Stimulated activated CD4-positive, alpha-beta T cell treated with anti-CD3 and anti-CD28 coated beads, Interleukin-1b, Interleukin-23, amount 100 ng/mL, for 48 hours (primary cell): ENCODE measurements at regions not wholly inside any gene's neighbourhood (a gene's known extent, or its start where the extent isn't known, plus 50 kb on each side); places are given as distances from the start of the nearest gene placed in this dataset.

Experiments
- DNase-seq: peaks from one replicate; pipeline ENCODE4 v3.0.0-alpha.2; 2020

GRCh38 chr13:78845656-78846365, 186.9 kb upstream of the OBI1 start:
- no peak for DNase-seq

DNA sequence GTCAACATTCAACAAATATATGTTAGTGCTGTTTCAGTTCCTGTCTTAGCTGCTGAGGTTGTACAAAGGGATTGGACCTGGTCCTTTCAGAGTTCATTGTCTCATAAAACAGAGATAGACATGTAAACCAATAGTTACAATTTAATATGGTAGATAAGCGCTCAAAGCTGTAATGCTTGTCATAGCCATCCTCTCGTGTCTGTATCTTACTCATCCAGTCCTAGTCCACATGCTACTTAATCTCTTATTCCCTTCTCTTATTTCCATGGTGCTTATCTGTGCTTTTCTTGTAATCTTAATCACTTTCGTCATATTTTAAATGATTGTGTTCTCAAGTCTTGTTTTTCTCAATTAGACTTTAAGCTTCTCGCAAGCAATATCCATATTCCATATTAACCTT, 185.2 kb upstream of the OBI1 start:
- DNase-seq = no peak

- DNase-seq = no peak
These were observed 182.5 kb upstream of the OBI1 start for GRCh38 chr13:78841358-78841963.

DNA sequence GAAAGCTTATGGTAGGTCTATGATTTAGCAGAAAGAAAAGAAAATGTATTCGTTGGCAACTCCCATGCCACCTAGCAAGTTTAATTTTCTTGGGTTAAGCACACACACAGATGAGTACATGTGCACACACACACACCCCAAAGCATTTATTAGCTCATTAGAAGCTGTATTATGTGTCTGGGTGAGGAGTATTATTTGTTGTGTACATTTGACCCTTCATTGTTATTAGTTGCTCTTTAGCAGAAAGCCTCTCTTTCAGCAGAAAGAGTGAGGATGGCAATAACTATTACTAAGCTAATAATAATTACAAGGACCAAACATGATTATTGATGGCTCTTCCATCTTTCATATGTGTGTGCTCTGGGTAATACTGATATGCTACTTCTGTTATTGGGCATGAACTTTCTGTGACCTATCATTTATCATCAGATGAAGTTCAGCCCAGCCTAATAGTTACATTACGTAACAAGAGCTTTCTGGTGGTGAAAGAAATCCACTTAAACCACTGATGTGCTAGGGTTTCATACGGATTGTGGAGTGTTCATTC, 177.4 kb upstream of the OBI1 start:
- no peak for DNase-seq

- DNase-seq = no peak
These were observed 173.5 kb upstream of the OBI1 start for GRCh38 chr13:78832461-78832860.

DNA sequence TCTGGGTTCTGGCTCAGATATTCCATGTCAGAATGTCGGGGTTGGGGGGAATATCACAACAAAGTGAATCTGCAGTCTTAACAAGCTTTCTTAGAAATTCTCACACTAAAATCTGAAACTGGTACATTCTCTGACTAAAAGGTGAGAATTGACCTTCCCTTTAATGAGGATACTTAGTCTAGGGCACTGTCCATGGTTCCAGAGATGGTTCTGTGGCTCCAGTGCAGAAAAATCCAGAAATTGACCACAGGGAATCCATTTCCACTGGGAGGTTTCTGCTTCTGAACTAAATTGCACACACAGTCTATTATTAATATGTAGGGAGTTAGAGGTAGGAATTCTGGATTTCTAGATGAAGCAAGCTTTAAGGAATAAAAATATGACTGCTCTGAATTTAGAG, 171.6 kb upstream of the OBI1 start:
- no peak for DNase-seq

DNA sequence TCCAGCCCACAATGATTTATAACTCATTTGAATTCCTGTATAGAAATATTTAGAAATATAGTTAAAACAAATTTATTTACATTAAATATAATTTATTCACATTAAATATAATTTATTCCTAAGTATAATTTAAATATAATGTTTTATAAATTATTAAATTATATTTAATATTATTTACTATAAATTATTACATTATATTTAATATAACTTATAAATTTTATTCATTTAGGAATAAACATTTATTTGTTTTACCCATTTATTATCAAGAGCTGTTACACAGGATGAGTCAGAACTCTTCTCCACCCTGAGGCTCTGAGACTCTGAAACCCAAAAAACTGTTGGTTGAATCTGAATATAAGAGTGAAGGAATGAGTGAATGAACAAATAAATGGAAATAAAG, 170.9 kb upstream of the OBI1 start:
- DNase-seq = no peak

- no peak for DNase-seq
These were observed 168.5 kb upstream of the OBI1 start for GRCh38 chr13:78827471-78827870.

DNA sequence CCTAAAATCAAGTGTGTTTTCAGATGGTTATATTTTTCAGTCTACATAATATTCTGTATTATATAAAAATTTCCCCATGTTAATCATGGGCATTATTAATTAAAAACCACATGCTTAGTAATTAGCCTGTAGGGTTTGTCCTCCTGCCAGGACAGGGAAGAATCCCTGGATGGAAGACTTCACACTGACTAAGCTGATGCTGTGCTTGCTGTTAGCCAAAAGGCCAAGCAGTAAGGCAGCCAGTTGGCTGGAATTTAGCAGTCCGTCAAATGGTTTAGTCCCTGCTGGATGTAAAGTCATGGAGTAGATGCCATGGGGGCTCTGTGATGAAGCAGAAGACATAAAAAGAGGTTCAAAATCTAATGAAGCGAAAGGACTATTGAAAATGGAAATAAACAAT, 168.0 kb upstream of the OBI1 start:
- DNase-seq = no peak

DNA sequence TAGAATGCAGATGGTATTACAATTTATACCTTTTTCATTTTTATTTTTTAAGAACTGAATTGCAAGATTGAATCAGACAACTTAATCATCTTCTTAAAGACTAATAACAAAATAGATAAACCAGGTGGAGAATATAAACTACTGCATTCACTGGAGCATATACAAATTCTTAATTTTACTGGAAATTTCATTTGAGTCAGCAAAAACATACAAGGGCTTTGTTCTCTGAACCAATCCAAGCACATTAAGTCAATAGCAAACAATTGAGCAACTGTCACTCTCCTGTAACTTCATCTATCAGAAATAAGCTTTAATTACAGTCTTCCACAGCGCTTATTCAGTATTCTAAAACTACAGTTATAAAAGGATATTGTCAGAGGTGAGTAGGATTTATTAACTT, 167.4 kb upstream of the OBI1 start:
- no peak for DNase-seq

GRCh38 chr13:78820541-78820940, 161.6 kb upstream of the OBI1 start:
- DNase-seq = no peak

DNA sequence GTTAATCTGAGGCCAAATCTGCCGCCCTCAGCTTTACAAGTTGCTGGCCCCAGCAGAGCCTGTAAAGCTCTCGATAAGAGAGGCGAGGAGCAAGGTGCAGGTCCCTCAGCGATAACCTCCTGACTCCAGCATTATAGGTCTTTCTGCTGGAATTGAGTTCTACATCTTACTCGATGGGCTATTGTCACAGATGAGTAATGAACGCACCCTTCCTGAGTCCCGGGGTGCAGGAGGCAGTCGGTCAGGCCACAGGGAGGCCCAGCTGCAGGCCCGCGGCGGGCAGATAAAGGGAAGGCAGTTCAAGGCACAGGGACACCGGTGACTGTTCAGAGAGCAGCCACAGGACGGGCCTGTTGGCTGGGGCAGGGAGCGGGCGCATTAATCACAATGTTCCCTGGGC, 157.6 kb upstream of the OBI1 start:
- DNase-seq = no peak

GRCh38 chr13:78816154-78816553, 157.2 kb upstream of the OBI1 start:
- no peak for DNase-seq

DNA sequence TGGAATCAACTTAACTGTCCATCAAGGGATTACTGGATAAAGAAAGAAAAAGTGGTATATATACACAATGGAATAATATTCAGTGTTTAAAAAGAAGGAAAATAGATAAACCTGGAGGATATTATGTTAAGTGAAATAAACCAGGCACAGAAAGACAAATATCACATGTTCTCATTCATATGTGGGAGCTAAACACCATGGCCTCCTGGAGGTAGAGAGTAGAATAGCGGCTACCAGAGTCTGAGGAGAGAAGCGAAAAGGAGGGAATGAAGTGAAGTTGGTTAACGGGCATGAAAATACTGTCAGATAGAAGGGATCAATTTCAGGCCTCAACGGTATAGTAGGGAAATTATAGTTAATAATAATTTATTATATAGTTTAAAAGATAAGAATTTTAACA, 147.5 kb upstream of the OBI1 start:
- DNase-seq = no peak

DNA sequence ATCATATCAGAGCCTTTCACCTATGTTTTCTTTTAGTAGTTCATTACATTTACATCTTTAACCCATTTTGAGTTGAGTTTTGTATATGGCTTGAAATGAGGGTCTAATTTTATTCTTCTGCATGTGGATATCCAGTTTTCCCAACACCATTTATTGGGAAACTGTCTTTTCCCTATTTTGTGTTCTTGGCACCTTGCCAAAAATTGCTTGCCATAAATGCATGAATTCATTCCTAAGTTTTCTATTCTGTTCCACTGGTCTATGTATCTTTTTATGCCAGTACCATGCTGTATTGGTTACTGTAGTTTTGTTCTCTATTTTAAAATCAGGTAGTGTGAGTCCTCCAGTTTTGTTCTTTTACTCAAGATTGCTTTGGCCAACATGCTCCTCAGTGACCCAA, 144.0 kb upstream of the OBI1 start:
- no peak for DNase-seq

DNA sequence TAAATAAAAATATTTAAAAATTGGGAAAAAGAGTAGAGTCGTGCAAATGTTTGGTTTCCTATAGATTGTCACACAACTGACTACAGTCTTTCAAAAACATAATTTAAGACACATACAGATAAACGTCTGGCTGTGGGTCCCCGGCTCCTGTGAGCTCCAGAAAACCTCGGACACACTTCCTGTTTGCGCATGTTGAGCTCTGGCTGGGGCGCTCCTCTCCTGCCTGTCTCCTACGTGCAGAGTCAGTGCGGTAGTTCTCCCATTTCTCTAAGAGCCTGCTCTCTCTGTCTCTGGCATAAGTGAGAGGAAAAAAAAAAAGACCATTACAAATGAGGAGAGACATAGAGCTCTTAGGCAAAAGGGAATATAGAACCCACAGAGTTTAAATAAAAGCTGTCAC, 128.2 kb upstream of the OBI1 start:
- DNase-seq = no peak

GRCh38 chr13:78786459-78786858, 127.5 kb upstream of the OBI1 start:
- DNase-seq = no peak

- DNase-seq = no peak
These were observed 126.8 kb upstream of the OBI1 start for GRCh38 chr13:78785764-78786163.

- DNase-seq = no peak
These were observed 125.2 kb upstream of the OBI1 start for GRCh38 chr13:78784014-78784750.

DNA sequence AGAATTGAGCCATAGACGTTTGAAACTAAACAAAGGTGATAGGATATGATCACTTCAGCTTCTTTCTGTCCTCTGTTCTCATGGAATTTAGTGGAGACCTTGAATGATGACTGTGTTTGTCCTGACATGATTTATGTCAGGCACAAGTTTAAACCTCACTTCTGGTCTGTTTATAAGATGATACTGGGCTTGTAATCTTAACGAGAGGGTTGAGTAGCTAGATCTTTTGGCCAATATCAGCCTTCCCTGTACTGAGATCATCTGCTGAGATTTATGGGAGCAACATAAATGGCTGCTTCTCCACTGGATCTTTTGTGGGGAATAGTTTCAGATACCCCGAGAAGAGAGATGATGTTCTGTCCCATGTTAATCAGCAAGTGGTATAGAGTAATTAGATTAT, 121.8 kb upstream of the OBI1 start:
- DNase-seq = no peak

GRCh38 chr13:78779608-78780007, 120.7 kb upstream of the OBI1 start:
- DNase-seq = no peak

- no peak for DNase-seq
These were observed 119.0 kb upstream of the OBI1 start for GRCh38 chr13:78777976-78778375.

DNA sequence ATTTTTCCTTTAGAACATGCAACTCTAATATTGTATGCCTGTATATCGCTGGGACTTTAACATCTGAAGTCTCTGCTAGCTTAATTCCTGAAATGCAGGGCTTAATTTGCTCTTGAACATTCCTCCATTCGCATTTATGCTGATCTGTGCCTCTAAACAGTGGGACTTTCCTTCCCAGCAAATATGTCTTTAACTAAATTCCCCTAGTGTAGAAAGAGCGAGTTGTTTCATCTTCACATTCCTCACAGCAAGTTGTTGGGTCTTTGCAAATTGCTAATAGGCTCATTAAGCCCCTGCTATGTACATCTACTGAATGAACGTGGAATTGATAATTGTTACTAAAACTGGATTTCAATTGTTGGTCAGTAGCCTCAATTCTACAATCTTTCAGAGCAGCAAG, 118.4 kb upstream of the OBI1 start:
- no peak for DNase-seq

DNA sequence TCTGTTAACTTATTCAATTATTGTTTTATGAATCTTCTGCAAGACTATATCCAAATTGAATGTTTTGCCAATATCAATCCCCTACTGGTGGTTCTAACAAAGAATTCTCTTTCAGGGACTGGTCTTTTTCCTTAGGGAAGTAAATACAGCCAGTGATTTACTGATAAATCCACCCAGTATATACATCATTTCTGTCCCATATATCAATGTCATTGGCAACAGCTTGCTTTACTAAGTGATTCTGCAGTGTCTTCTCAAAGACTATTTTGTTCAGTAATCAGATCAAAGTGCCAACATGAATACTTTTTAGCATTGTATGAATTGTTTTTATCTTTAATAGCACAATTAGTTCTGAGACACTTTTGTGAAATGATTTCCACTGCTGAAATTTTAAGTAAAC, 114.0 kb upstream of the OBI1 start:
- no peak for DNase-seq
